ENCODE measurements at regions not wholly inside any gene's neighbourhood (a gene's known extent, or its start where the extent isn't known, plus 50 kb on each side); places are given as distances from the start of the nearest gene placed in this dataset.

GRCh38 chr13:105827111-105827809 is 708.2 kb downstream of the EFNB2 start:
- Histone ChIP-seq H3K4me1 (no peaks in the 10 kb centered on the region), H3K4me3 (no peak overlapping the region), H3K36me3 (no peaks in the 10 kb centered on the region), H3K27me3 (no peaks in the 10 kb centered on the region), H3K9me3 (peaks cover 0 to 4% (median 0%) of the 10 kb centered on the region in 3 donors), H3K27ac (no peak overlapping the region)
- no peak for TF ChIP-seq CTCF (IDR thresholded peaks at IDR 0.05)
- WGBS, 2 donors (ENCODE audit: low coverage in 1 of 2): 80 to 81% methylated on average over 7 of the region's 7 CpGs
- no peak for ATAC-seq

GRCh38 chr13:105825071-105825470 is 710.4 kb downstream of the EFNB2 start:
- 77% methylated on average over 1 of the region's 1 CpG; no CpG with 5 or more reads in 1 of the 2 donors for WGBS, 2 donors (ENCODE audit: low coverage in 1 of 2)
- Histone ChIP-seq H3K4me1 (no peaks in the 10 kb centered on the region), H3K27ac (no peak overlapping the region), H3K36me3 (no peaks in the 10 kb centered on the region), H3K4me3 (no peak overlapping the region), H3K27me3 (no peaks in the 10 kb centered on the region), H3K9me3 (peaks cover 0 to 4% (median 0%) of the 10 kb centered on the region in 3 donors)
- no peak for TF ChIP-seq POLR2AphosphoS5 (IDR thresholded peaks at IDR 0.05)
- no peak for ATAC-seq

GRCh38 chr13:105821337-105821736 is 714.1 kb downstream of the EFNB2 start:
- no peaks in the 10 kb centered on the region for H3K36me3 ChIP-seq
- H3K27ac ChIP-seq: no peak overlapping the region
- WGBS, 2 donors (ENCODE audit: low coverage in 1 of 2): 71 to 85% methylated on average over 2 of the region's 2 CpGs
- TF ChIP-seq CTCF (IDR thresholded peaks at IDR 0.05) (no peak), POLR2A (IDR thresholded peaks at IDR 0.05) (no peak), POLR2AphosphoS5 (IDR thresholded peaks at IDR 0.05) (no peak), EP300 (IDR thresholded peaks at IDR 0.05) (no peak)
- no peak overlapping the region for H3K4me3 ChIP-seq
- H3K4me1 ChIP-seq: no peaks in the 10 kb centered on the region
- H3K27me3 ChIP-seq: no peaks in the 10 kb centered on the region
- no peak for ATAC-seq
- no peaks in the 10 kb centered on the region for H3K9me3 ChIP-seq

- 70 to 75% methylated on average over 3 of the region's 3 CpGs for WGBS, 2 donors (ENCODE audit: low coverage in 1 of 2)
- no peak overlapping the region for H3K27ac ChIP-seq
- no peaks in the 10 kb centered on the region for H3K27me3 ChIP-seq
- no peak for ATAC-seq
- no peaks in the 10 kb centered on the region for H3K36me3 ChIP-seq
- no peaks in the 10 kb centered on the region for H3K4me1 ChIP-seq
- no peaks in the 10 kb centered on the region for H3K9me3 ChIP-seq
- no peak overlapping the region for H3K4me3 ChIP-seq
- TF ChIP-seq POLR2A (IDR thresholded peaks at IDR 0.05): no peak
- TF ChIP-seq EP300 (IDR thresholded peaks at IDR 0.05): no peak
- no peak for TF ChIP-seq CTCF (IDR thresholded peaks at IDR 0.05)
- no peak for TF ChIP-seq POLR2AphosphoS5 (IDR thresholded peaks at IDR 0.05)
These were observed 715.0 kb downstream of the EFNB2 start for GRCh38 chr13:105820415-105820814.

- ATAC-seq: no peak
- 75 to 88% methylated on average over 3 of the region's 4 CpGs for WGBS, 2 donors (ENCODE audit: low coverage in 1 of 2)
- H3K27ac ChIP-seq: no peak overlapping the region
- H3K4me1 ChIP-seq: no peaks in the 10 kb centered on the region
- TF ChIP-seq POLR2A (IDR thresholded peaks at IDR 0.05): no peak
- no peak for TF ChIP-seq CTCF (IDR thresholded peaks at IDR 0.05)
- TF ChIP-seq EP300 (IDR thresholded peaks at IDR 0.05): no peak
- no peak for TF ChIP-seq POLR2AphosphoS5 (IDR thresholded peaks at IDR 0.05)
- H3K9me3 ChIP-seq: no peaks in the 10 kb centered on the region
- H3K4me3 ChIP-seq: no peak overlapping the region
- H3K27me3 ChIP-seq: no peaks in the 10 kb centered on the region
- H3K36me3 ChIP-seq: no peaks in the 10 kb centered on the region
These were observed 718.0 kb downstream of the EFNB2 start for GRCh38 chr13:105817498-105817897.

Measured in gastroesophageal sphincter (tissue), 4 donors.